ENCODE measurements at regions not wholly inside any gene's neighbourhood (a gene's known extent, or its start where the extent isn't known, plus 50 kb on each side); places are given as distances from the start of the nearest gene placed in this dataset.
"Not testable (repeated sequence)": the region's sequence is repeated elsewhere in the genome, so short reads cannot be mapped to it uniquely, and the experiment has no call there.

- H3K4me1 ChIP-seq, result no peaks in the 10 kb centered on the region
- DNase-seq (ENCODE audit: low spot score in 2 of 2), result no peak
- intact Hi-C loops (cut with DNase I; ENCODE audit: low total_unique reads), result no loop called here
These were observed 478.8 kb upstream of the SPANXN1 start for GRCh38 chrX:144768540-144768939.

GRCh38 chrX:144783528-144783927 is 463.8 kb upstream of the SPANXN1 start:
- intact Hi-C loops (cut with DNase I; ENCODE audit: low total_unique reads), result not testable (repeated sequence)

More at GRCh38 chrX:144768540-144768939, 478.8 kb upstream of the SPANXN1 start:
- no peak for TF ChIP-seq POLR2AphosphoS5 (IDR thresholded peaks at IDR 0.05)
- TF ChIP-seq POLR2A (IDR thresholded peaks at IDR 0.05), result no peak
- no peak for TF ChIP-seq CTCF (IDR thresholded peaks at IDR 0.05)
- Histone ChIP-seq H3K4me3 (no peak overlapping the region), H3K36me3 (no peaks in the 10 kb centered on the region), H3K27me3 (no peaks in the 10 kb centered on the region), H3K27ac (no peak overlapping the region), H3K9me3 (no peaks in the 10 kb centered on the region)

GRCh38 chrX:144790148-144790547 is 457.2 kb upstream of the SPANXN1 start:
- Histone ChIP-seq H3K4me1 (no peaks in the 10 kb centered on the region), H3K27me3 (no peaks in the 10 kb centered on the region), H3K36me3 (no peaks in the 10 kb centered on the region), H3K4me3 (no peak overlapping the region), H3K27ac (no peak overlapping the region), H3K9me3 (peaks cover 9 to 52% of the 10 kb centered on the region in 2 donors)
- intact Hi-C loops (cut with DNase I; ENCODE audit: low total_unique reads), result no loop called here
- no peak for TF ChIP-seq POLR2AphosphoS5 (IDR thresholded peaks at IDR 0.05)
- no peak for TF ChIP-seq CTCF (IDR thresholded peaks at IDR 0.05)
- no peak for TF ChIP-seq POLR2A (IDR thresholded peaks at IDR 0.05)
- no peak for DNase-seq (ENCODE audit: low spot score in 2 of 2)

More at GRCh38 chrX:144783528-144783927, 463.8 kb upstream of the SPANXN1 start:
- H3K4me3 ChIP-seq; DNase-seq (ENCODE audit: low spot score in 2 of 2); H3K4me1 ChIP-seq; H3K27me3 ChIP-seq; H3K36me3 ChIP-seq; H3K27ac ChIP-seq: not testable (repeated sequence)
- H3K9me3 ChIP-seq, result peaks cover 0 to 16% of the 10 kb centered on the region in 2 donors

GRCh38 chrX:144791298-144791697 is 456.0 kb upstream of the SPANXN1 start:
- intact Hi-C loops (cut with DNase I; ENCODE audit: low total_unique reads), result no loop called here
- no peak overlapping the region for H3K4me3 ChIP-seq
- no peak for TF ChIP-seq POLR2AphosphoS5 (IDR thresholded peaks at IDR 0.05)
- no peak for TF ChIP-seq CTCF (IDR thresholded peaks at IDR 0.05)
- no peak for TF ChIP-seq POLR2A (IDR thresholded peaks at IDR 0.05)

GRCh38 chrX:144798972-144799371 is 448.3 kb upstream of the SPANXN1 start:
- H3K27me3 ChIP-seq, result no peaks in the 10 kb centered on the region
- intact Hi-C loops (cut with DNase I; ENCODE audit: low total_unique reads), result no loop called here
- H3K4me1 ChIP-seq, result no peaks in the 10 kb centered on the region
- no peaks in the 10 kb centered on the region for H3K9me3 ChIP-seq
- no peak for DNase-seq (ENCODE audit: low spot score in 2 of 2)
- H3K36me3 ChIP-seq, result no peaks in the 10 kb centered on the region
- TF ChIP-seq CTCF (IDR thresholded peaks at IDR 0.05), result no peak
- TF ChIP-seq POLR2A (IDR thresholded peaks at IDR 0.05), result no peak
- TF ChIP-seq POLR2AphosphoS5 (IDR thresholded peaks at IDR 0.05), result no peak
- no peak overlapping the region for H3K4me3 ChIP-seq
- H3K27ac ChIP-seq, result no peak overlapping the region

More at GRCh38 chrX:144791298-144791697, 456.0 kb upstream of the SPANXN1 start:
- DNase-seq (ENCODE audit: low spot score in 2 of 2), result no peak
- peaks cover 9 to 47% of the 10 kb centered on the region in 2 donors for H3K9me3 ChIP-seq
- no peaks in the 10 kb centered on the region for H3K4me1 ChIP-seq
- no peaks in the 10 kb centered on the region for H3K27me3 ChIP-seq
- H3K27ac ChIP-seq, result no peak overlapping the region
- no peaks in the 10 kb centered on the region for H3K36me3 ChIP-seq

- intact Hi-C loops (cut with DNase I; ENCODE audit: low total_unique reads), result no loop called here
- no peak for TF ChIP-seq CTCF (IDR thresholded peaks at IDR 0.05)
- no peak for DNase-seq (ENCODE audit: low spot score in 2 of 2)
- H3K27me3 ChIP-seq, result no peaks in the 10 kb centered on the region
- no peaks in the 10 kb centered on the region for H3K4me1 ChIP-seq
- H3K27ac ChIP-seq, result no peak overlapping the region
- H3K4me3 ChIP-seq, result no peak overlapping the region
- no peaks in the 10 kb centered on the region for H3K36me3 ChIP-seq
- H3K9me3 ChIP-seq, result no peaks in the 10 kb centered on the region
These were observed 445.5 kb upstream of the SPANXN1 start for GRCh38 chrX:144801786-144802185.

Data from breast epithelium (tissue), 4 donors.